ENCODE measurements at regions not wholly inside any gene's neighbourhood (a gene's known extent, or its start where the extent isn't known, plus 50 kb on each side); places are given as distances from the start of the nearest gene placed in this dataset.

DNA sequence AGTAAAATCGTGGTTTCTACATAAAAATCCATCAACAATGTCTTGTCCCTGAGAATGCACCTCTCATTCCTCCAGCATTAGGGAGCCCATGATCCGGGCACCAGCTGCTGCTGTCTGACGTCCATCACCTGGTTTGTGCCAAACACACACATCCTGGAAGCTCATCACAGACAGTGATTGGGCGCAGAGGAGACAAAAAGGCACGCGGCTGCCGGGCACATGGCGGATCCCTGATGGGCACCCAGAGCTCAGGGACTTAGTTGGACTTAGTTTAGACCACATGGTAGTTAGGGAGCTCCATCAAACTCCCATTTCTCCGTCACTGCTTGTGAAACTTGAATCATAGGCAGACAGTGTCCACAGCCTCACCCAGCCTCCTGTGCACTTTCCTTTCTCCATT, 1059.3 kb downstream of the TMEM121 start:
- in situ Hi-C loops (cut with HindIII; ENCODE audit: extremely low pct_ligation_motif_present, low pct_unique_long_range_greater_than_20kb): no loop called here
- ATAC-seq (no peak; the same call in 2 of the 3 replicates), FAIRE-seq (no peak), DNase-seq (ENCODE audit: low spot score) (no peak)
- H3K27ac ChIP-seq (ENCODE audit: extremely low read length, insufficient read depth, low read length): no peak overlapping the region
- H3K27me3 ChIP-seq (ENCODE audit: control insufficient read depth in 1 of 2, insufficient read depth in 2 of 2, low read length in 2 of 2): peaks cover 0 to 3% of the 10 kb centered on the region in 2 experiments; a peak in 1 of 5 replicates
- TF ChIP-seq PBX3 (CRISPR knock-in tag; IDR thresholded peaks at IDR 0.05; ENCODE audit: borderline replicate concordance): no peak
- no peak for TF ChIP-seq ZNF672 (CRISPR knock-in tag; IDR thresholded peaks at IDR 0.05)
- TF ChIP-seq ZNF878 (CRISPR knock-in tag; IDR thresholded peaks at IDR 0.05): no peak
- no peak for TF ChIP-seq ZNF101 (CRISPR knock-in tag; IDR thresholded peaks at IDR 0.05; ENCODE audit: borderline replicate concordance, low read depth)
- no peak for TF ChIP-seq ZNF598 (CRISPR knock-in tag; IDR thresholded peaks at IDR 0.05; ENCODE audit: borderline replicate concordance)
- no peak for TF ChIP-seq ZBTB7B (CRISPR knock-in tag; IDR thresholded peaks at IDR 0.05)
- no peak for TF ChIP-seq HDAC6 (IDR thresholded peaks at IDR 0.05; ENCODE audit: low read depth, low read length)
- TF ChIP-seq ZNF501 (CRISPR knock-in tag; IDR thresholded peaks at IDR 0.05): no peak
- TF ChIP-seq RXRA (CRISPR knock-in tag; IDR thresholded peaks at IDR 0.05): no peak
- no peak for TF ChIP-seq ZNF430 (CRISPR knock-in tag; IDR thresholded peaks at IDR 0.05)
- no peak for TF ChIP-seq KLF6 (CRISPR knock-in tag; IDR thresholded peaks at IDR 0.05)
- TF ChIP-seq EEA1 (CRISPR knock-in tag; IDR thresholded peaks at IDR 0.05; ENCODE audit: borderline replicate concordance): no peak
- no peak for TF ChIP-seq ZEB1 (IDR thresholded peaks at IDR 0.05; ENCODE audit: insufficient replicate concordance, low read depth)
- no peak for TF ChIP-seq BCLAF1 (IDR thresholded peaks at IDR 0.05)
- TF ChIP-seq SIX1 (CRISPR knock-in tag; IDR thresholded peaks at IDR 0.05; ENCODE audit: borderline replicate concordance): no peak
- TF ChIP-seq TCF7 (IDR thresholded peaks at IDR 0.05; ENCODE audit: low read depth): no peak
- no peak for TF ChIP-seq ZNF543 (CRISPR knock-in tag; IDR thresholded peaks at IDR 0.05)
- no peaks in the 10 kb centered on the region for H3K36me3 ChIP-seq (replicated peaks in 1 of 2; ENCODE audit: control insufficient read depth in 1 of 2, insufficient read depth in 2 of 2, low read length in 2 of 2)
- no peak overlapping the region for H2AFZ ChIP-seq (ENCODE audit: low read length)
- H3K4me1 ChIP-seq (ENCODE audit: insufficient read depth, low read length): no peaks in the 10 kb centered on the region
- intact Hi-C loops (cut with micrococcal nuclease; ENCODE audit: unreplicated experiment): no loop called here
- BruUV-seq (replicated peaks): no TSS peak
- POLR2A ChIA-PET: no interaction called here
- WGBS (ENCODE audit: low lambda C conversion rate): 11% methylated on average over 3 of the region's 9 CpGs
- CTCF ChIA-PET (ENCODE audit: low intra/inter-chr PET ratio, low total read pairs): no interaction called here
- no peak overlapping the region for H3K4me2 ChIP-seq (ENCODE audit: low read depth, low read length)
- H3K79me2 ChIP-seq (ENCODE audit: insufficient read depth, low read length): no peaks in the 10 kb centered on the region
- H3K9ac ChIP-seq (ENCODE audit: insufficient read depth, low read depth, low read length): no peak overlapping the region
- H3K9me3 ChIP-seq (ENCODE audit: low read length): no peaks in the 10 kb centered on the region
- H4K20me1 ChIP-seq (ENCODE audit: insufficient read depth, low read length): no peaks in the 10 kb centered on the region
- H3K4me3 ChIP-seq (replicated peaks in 1 of 3; ENCODE audit: insufficient read depth in 1 of 3, low read depth in 2 of 3, low read length in 3 of 3): no peak overlapping the region

Data from HepG2 (cell line).